ENCODE measurements at regions not wholly inside any gene's neighbourhood (a gene's known extent, or its start where the extent isn't known, plus 50 kb on each side); places are given as distances from the start of the nearest gene placed in this dataset.

DNA sequence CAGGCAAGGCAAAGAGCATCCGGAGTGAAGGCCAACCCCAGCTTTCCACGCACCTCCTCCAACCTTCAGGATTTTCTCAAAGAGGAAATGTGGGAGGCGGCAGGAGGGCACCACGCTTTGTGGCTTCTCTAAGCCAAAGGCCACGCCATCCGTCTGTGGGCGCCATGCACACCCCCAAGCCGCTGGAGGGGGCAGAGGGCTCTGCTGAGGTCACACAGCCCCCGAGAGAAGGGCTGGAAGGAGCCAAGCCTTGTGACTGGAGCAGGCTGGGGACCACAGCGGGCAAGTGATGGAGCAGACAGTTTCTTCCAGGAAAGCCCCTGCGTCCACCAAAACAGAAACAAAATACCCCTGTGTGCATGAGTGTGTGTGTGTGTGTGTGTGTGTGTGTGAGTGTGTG, 527.4 kb downstream of the BRD1 start:
- TF ChIP-seq SRF (IDR thresholded peaks at IDR 0.05; ENCODE audit: low read depth) (no peak), YY1 (IDR thresholded peaks at IDR 0.05; ENCODE audit: extremely low read depth, insufficient replicate concordance, low read depth, low read length) (no peak), ZBTB33 (IDR thresholded peaks at IDR 0.05; ENCODE audit: extremely low read depth, insufficient replicate concordance, low read length) (no peak), JUND (IDR thresholded peaks at IDR 0.05) (no peak), SIN3A (IDR thresholded peaks at IDR 0.05; ENCODE audit: low read depth) (no peak), TCF7L2 (IDR thresholded peaks at IDR 0.05; ENCODE audit: borderline replicate concordance, extremely low read depth, insufficient read depth, insufficient read length) (no peak), EZH2phosphoT487 (IDR thresholded peaks at IDR 0.05; ENCODE audit: borderline replicate concordance) (no peak)
- TF ChIP-seq, protein P1, sequence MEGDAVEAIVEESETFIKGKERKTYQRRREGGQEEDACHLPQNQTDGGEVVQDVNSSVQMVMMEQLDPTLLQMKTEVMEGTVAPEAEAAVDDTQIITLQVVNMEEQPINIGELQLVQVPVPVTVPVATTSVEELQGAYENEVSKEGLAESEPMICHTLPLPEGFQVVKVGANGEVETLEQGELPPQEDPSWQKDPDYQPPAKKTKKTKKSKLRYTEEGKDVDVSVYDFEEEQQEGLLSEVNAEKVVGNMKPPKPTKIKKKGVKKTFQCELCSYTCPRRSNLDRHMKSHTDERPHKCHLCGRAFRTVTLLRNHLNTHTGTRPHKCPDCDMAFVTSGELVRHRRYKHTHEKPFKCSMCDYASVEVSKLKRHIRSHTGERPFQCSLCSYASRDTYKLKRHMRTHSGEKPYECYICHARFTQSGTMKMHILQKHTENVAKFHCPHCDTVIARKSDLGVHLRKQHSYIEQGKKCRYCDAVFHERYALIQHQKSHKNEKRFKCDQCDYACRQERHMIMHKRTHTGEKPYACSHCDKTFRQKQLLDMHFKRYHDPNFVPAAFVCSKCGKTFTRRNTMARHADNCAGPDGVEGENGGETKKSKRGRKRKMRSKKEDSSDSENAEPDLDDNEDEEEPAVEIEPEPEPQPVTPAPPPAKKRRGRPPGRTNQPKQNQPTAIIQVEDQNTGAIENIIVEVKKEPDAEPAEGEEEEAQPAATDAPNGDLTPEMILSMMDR (IDR thresholded peaks at IDR 0.05 in 2 of 3, conservative IDR thresholded peaks at IDR 0.05 in 1 of 3; ENCODE audit: borderline replicate concordance in 1 of 3, insufficient read depth in 1 of 3, low read depth in 2 of 3, low read length in 2 of 3): no peak
- TF ChIP-seq, protein P2, sequence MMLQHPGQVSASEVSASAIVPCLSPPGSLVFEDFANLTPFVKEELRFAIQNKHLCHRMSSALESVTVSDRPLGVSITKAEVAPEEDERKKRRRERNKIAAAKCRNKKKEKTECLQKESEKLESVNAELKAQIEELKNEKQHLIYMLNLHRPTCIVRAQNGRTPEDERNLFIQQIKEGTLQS (IDR thresholded peaks at IDR 0.05): no peak
